Neural progenitor cell (in vitro differentiated cells): ENCODE measurements at regions not wholly inside any gene's neighbourhood (a gene's known extent, or its start where the extent isn't known, plus 50 kb on each side); places are given as distances from the start of the nearest gene placed in this dataset.

Experiments used
- DNase-seq: peaks from one replicate; pipeline ENCODE4 v3.0.0-alpha.2; 2016; ENCODE audit warnings: low spot score
- H2AFZ ChIP-seq: fragments of 200-600 bp; sonication (generic); replicated peaks from 2 replicates; pipeline ENCODE4 v1.6.1; 2016; ENCODE audit warnings: antibody characterized with exemption
- H3F3A ChIP-seq: fragments of 200-600 bp; sonication (generic); 2 replicates; pipeline ENCODE4 v1.6.1; 2016; ENCODE audit warnings: antibody characterized with exemption, low read depth
- H3K27ac ChIP-seq: fragments of 200-600 bp; sonication (generic); 2 replicates; pipeline ENCODE4 v1.5.1; 2016; ENCODE audit warnings: mild to moderate bottlenecking
- H3K27me3 ChIP-seq: fragments of 200-600 bp; sonication (generic); 2 replicates; pipeline ENCODE4 v1.6.1; 2016; ENCODE audit warnings: mild to moderate bottlenecking, moderate library complexity
- H3K36me3 ChIP-seq: fragments of 200-600 bp; sonication (generic); 2 replicates; pipeline ENCODE4 v1.5.1; 2016
- H3K4me1 ChIP-seq: fragments of 200-600 bp; sonication (generic); 2 replicates; pipeline ENCODE4 v1.6.1; 2016; ENCODE audit warnings: mixed run types
- H3K4me2 ChIP-seq: fragments of 200-600 bp; sonication (generic); 2 replicates; pipeline ENCODE4 v1.6.1; 2016
- H3K4me3 ChIP-seq: fragments of 200-600 bp; sonication (generic); 2 replicates; pipeline ENCODE4 v1.5.1; 2016
- H3K79me2 ChIP-seq: fragments of 200-600 bp; sonication (generic); 2 replicates; pipeline ENCODE4 v1.6.1; 2016; ENCODE audit warnings: low read depth
- H3K9ac ChIP-seq: fragments of 200-600 bp; sonication (generic); 2 replicates; pipeline ENCODE4 v1.6.1; 2016
- H3K9me3 ChIP-seq: fragments of 200-600 bp; sonication (generic); 2 replicates; pipeline ENCODE4 v1.5.1; 2016; ENCODE audit warnings: low read depth
- H4K20me1 ChIP-seq: fragments of 200-600 bp; sonication (generic); 2 replicates; pipeline ENCODE4 v1.6.1; 2016; ENCODE audit warnings: low read depth
- H3K27ac Mint-ChIP-seq: 3 replicates; pipeline ENCODE4 v1.8.0; 2021; ENCODE audit warnings: mixed read lengths
- H3K27me3 Mint-ChIP-seq: 2 replicates; pipeline ENCODE4 v1.8.0; 2022; ENCODE audit warnings: low read depth, mild to moderate bottlenecking, inconsistent platforms, moderate library complexity, mixed read lengths; ENCODE audit not compliant: insufficient read depth
- H3K36me3 Mint-ChIP-seq: 3 replicates; pipeline ENCODE4 v1.8.0; 2021; ENCODE audit warnings: mixed read lengths
- H3K4me1 Mint-ChIP-seq: 3 replicates; pipeline ENCODE4 v1.8.0; 2021; ENCODE audit warnings: mixed read lengths
- H3K4me3 Mint-ChIP-seq: 3 replicates; pipeline ENCODE4 v1.8.0; 2021; ENCODE audit warnings: mild to moderate bottlenecking, moderate library complexity, mixed read lengths
- H3K9me3 Mint-ChIP-seq: 3 replicates; pipeline ENCODE4 v1.8.0; 2020; ENCODE audit warnings: mixed read lengths
- EZH2 ChIP-seq: fragments of 200-600 bp; sonication (generic); IDR thresholded peaks from 2 replicates; pipeline ENCODE4 v1.6.1; 2017; ENCODE audit warnings: antibody characterized with exemption, mild to moderate bottlenecking, moderate library complexity
- EZH2phosphoT487 ChIP-seq: fragments of 200-600 bp; sonication (generic); IDR thresholded peaks from 2 replicates; pipeline ENCODE4 v1.6.1; 2017; ENCODE audit warnings: antibody characterized with exemption
- TF ChIP-seq, protein P1 (sequence below): fragments of 200-600 bp; sonication (generic); IDR thresholded peaks from 2 replicates; pipeline ENCODE4 v1.5.1; 2017; ENCODE audit warnings: antibody characterized with exemption, mild to moderate bottlenecking

DNA sequence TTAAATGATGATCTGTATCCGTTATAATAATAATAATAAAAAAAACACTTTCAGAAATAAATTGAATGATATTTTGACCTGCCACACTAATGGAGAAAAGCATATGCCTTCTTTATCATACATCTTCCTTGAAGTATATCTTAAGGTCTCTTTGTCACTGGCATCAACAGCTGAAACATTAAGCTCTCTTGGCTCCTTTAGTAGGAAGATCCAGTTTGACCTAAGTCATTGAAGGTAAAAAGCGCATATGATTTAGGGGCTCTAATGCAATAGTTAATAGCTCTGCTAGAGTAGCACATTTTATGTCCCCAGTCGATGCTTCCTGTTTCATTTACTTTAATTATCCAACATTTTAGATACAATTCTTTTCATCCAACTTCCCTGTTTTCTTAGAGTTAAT lies 1010.8 kb downstream of the STPG2 start:
- Histone ChIP-seq H3F3A (peaks cover 6% of the 10 kb centered on the region), H3K4me1 (peaks cover 1% of the 10 kb centered on the region), H3K36me3 (no peaks in the 10 kb centered on the region), H3K27ac (no peak overlapping the region), H3K9me3 (no peaks in the 10 kb centered on the region), H3K27me3 (no peaks in the 10 kb centered on the region), H2AFZ (no peak overlapping the region), H4K20me1 (no peaks in the 10 kb centered on the region), H3K9ac (no peak overlapping the region), H3K79me2 (no peaks in the 10 kb centered on the region), H3K4me3 (no peak overlapping the region), H3K4me2 (no peak overlapping the region)
- H3K4me3 Mint-ChIP-seq: no peak overlapping the region
- TF ChIP-seq, protein P1, sequence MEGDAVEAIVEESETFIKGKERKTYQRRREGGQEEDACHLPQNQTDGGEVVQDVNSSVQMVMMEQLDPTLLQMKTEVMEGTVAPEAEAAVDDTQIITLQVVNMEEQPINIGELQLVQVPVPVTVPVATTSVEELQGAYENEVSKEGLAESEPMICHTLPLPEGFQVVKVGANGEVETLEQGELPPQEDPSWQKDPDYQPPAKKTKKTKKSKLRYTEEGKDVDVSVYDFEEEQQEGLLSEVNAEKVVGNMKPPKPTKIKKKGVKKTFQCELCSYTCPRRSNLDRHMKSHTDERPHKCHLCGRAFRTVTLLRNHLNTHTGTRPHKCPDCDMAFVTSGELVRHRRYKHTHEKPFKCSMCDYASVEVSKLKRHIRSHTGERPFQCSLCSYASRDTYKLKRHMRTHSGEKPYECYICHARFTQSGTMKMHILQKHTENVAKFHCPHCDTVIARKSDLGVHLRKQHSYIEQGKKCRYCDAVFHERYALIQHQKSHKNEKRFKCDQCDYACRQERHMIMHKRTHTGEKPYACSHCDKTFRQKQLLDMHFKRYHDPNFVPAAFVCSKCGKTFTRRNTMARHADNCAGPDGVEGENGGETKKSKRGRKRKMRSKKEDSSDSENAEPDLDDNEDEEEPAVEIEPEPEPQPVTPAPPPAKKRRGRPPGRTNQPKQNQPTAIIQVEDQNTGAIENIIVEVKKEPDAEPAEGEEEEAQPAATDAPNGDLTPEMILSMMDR: no peak
- TF ChIP-seq EZH2phosphoT487 (no peak), EZH2 (no peak)
- DNase-seq: no peak
- H3K9me3 Mint-ChIP-seq: peaks cover 6% of the 10 kb centered on the region
- H3K27me3 Mint-ChIP-seq: no peaks in the 10 kb centered on the region
- peaks cover 5% of the 10 kb centered on the region for H3K36me3 Mint-ChIP-seq
- H3K27ac Mint-ChIP-seq: no peak overlapping the region
- H3K4me1 Mint-ChIP-seq: peaks cover 3% of the 10 kb centered on the region

DNA sequence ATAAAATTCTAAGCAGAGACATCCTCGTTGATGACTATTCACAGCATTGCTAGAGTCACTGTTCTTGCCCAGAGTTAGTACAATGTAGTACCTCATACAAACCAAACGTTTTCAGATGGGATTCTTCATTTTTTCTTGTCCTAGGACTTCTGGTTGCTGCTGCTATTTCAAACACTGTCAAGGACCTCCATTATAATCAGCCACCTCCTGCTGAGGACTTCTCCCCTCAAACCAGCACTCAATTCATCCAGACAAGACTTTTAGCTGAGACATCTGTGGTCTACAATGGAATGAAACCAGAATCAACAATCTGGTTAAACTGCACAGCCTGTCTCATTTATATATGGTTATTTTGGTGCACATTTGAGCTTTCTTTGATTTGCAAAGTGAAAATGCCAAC lies 1008.8 kb downstream of the STPG2 start:
- H2AFZ ChIP-seq: no peak overlapping the region

DNA sequence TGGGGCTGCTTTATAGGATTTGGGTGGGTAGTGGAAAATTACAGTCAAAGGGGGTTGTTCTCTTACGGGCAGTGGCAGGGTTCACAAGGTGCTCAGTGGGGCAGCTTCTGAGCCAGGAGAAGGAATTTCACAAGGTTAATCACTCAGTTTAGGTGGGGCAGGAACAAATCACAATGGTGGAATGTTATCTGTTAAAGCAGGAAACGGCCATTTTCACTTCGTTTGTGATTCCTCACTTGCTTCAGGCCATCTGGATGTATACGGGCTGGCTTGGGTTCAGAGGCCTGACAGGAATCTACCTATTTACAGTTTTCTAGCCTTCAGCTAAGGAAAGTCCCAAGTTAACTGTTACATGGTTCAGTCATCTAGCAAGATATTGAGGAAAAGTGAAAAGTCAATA lies 1003.5 kb downstream of the STPG2 start:
- DNase-seq: no peak
- Histone ChIP-seq H2AFZ (no peak overlapping the region), H3K9me3 (peaks cover 3% of the 10 kb centered on the region), H3F3A (no peaks in the 10 kb centered on the region), H3K27me3 (no peaks in the 10 kb centered on the region), H3K4me1 (no peaks in the 10 kb centered on the region), H3K4me2 (no peak overlapping the region), H4K20me1 (no peaks in the 10 kb centered on the region), H3K27ac (no peak overlapping the region), H3K36me3 (no peaks in the 10 kb centered on the region), H3K4me3 (no peak overlapping the region), H3K9ac (no peak overlapping the region), H3K79me2 (no peaks in the 10 kb centered on the region)
- Mint-ChIP-seq H3K27ac (no peak overlapping the region), H3K4me1 (no peaks in the 10 kb centered on the region), H3K36me3 (peaks cover 8% of the 10 kb centered on the region), H3K4me3 (no peak overlapping the region), H3K9me3 (peaks cover 26% of the 10 kb centered on the region), H3K27me3 (peaks cover 3% of the 10 kb centered on the region)
- TF ChIP-seq, protein P1: no peak
- no peak for TF ChIP-seq EZH2phosphoT487
- TF ChIP-seq EZH2: no peak

More for the DNA sequence above, 1008.8 kb downstream of the STPG2 start:
- Mint-ChIP-seq H3K27me3 (peaks cover 2% of the 10 kb centered on the region), H3K27ac (no peak overlapping the region), H3K4me1 (peaks cover 3% of the 10 kb centered on the region), H3K4me3 (no peak overlapping the region), H3K9me3 (peaks cover 21% of the 10 kb centered on the region), H3K36me3 (peaks cover 5% of the 10 kb centered on the region)
- Histone ChIP-seq H3K4me1 (no peaks in the 10 kb centered on the region), H3K27me3 (no peaks in the 10 kb centered on the region), H3K27ac (no peak overlapping the region), H3K4me2 (no peak overlapping the region), H3K79me2 (no peaks in the 10 kb centered on the region), H3K36me3 (no peaks in the 10 kb centered on the region), H4K20me1 (no peaks in the 10 kb centered on the region), H3K9ac (no peak overlapping the region), H3K4me3 (no peak overlapping the region), H3K9me3 (no peaks in the 10 kb centered on the region), H3F3A (no peaks in the 10 kb centered on the region)
- TF ChIP-seq EZH2 (no peak), EZH2phosphoT487 (no peak)
- TF ChIP-seq, protein P1: no peak
- DNase-seq: no peak
